Esophagus muscularis mucosa (tissue), 4 donors: ENCODE measurements at regions not wholly inside any gene's neighbourhood (a gene's known extent, or its start where the extent isn't known, plus 50 kb on each side); places are given as distances from the start of the nearest gene placed in this dataset.

ENCODE experiments used
- DNase-seq: peaks from one replicate; pipeline ENCODE4 v3.0.0-alpha.2; 2017; ENCODE audit errors: extremely low spot score
- H3K27ac ChIP-seq, 4 donors: fragments of 200-600 bp; sonication (generic); replicated peaks in 1 of 4; 1 replicate in 3 of 4; 2 replicates in 1 of 4; pipeline ENCODE4 v1.5.1; 2016 to 2019; ENCODE audit warnings: mild to moderate bottlenecking in 1 of 4
- H3K27me3 ChIP-seq, 4 donors: fragments of 200-600 bp; sonication (generic); one replicate each; pipeline versions ENCODE4 v1.5.1 to v1.6.0; 2016 to 2019
- H3K36me3 ChIP-seq, 4 donors: fragments of 200-600 bp; sonication (generic); one replicate each; pipeline ENCODE4 v1.5.1; 2016 to 2019
- H3K4me1 ChIP-seq, 4 donors: fragments of 200-600 bp; sonication (generic); one replicate each; pipeline ENCODE4 v1.5.1; 2016 to 2019
- H3K4me3 ChIP-seq, 4 donors: fragments of 200-600 bp; sonication (generic); 1 replicate in 2 of 4; 2 replicates in 2 of 4; pipeline ENCODE4 v1.5.1; 2016 to 2019; ENCODE audit warnings: mild to moderate bottlenecking in 4 of 4, moderate library complexity in 1 of 4
- H3K9me3 ChIP-seq, 4 donors: fragments of 200-600 bp; sonication (generic); 1 replicate in 3 of 4; 2 replicates in 1 of 4; pipeline ENCODE4 v1.5.1; 2016 to 2019
- CTCF ChIP-seq, 3 experiments: fragments of 200-600 bp in 2 of 3; fragments of 450-650 bp in 1 of 3; sonication (generic) in 2 of 3; IDR thresholded peaks; one replicate each; pipeline ENCODE4 v1.5.1; 2017 to 2019; ENCODE audit warnings: antibody characterized with exemption in 3 of 3, mild to moderate bottlenecking in 2 of 3, moderate library complexity in 1 of 3
- EP300 ChIP-seq: sonication (generic); formaldehyde crosslinking; IDR thresholded peaks from one replicate; pipeline ENCODE4 v1.6.1; 2017; ENCODE audit warnings: antibody characterized with exemption
- POLR2A ChIP-seq: fragments of 450-650 bp; IDR thresholded peaks from one replicate; pipeline ENCODE4 v1.6.1; 2017; ENCODE audit warnings: antibody characterized with exemption, moderate library complexity, mild to moderate bottlenecking, low read depth
- POLR2AphosphoS5 ChIP-seq, 2 donors: sonication (generic); formaldehyde crosslinking; IDR thresholded peaks; one replicate each; pipeline ENCODE4 v1.6.1; 2017; ENCODE audit warnings: antibody characterized with exemption in 2 of 2
- WGBS: methylation state at CpG from one replicate; pipeline ENCODE4 v1.1.5; 2018; 5-methylcytosine and 5-hydroxymethylcytosine counted together
- intact Hi-C: fragments of 100-400 bp; cut with DNase I; formaldehyde crosslinking; loops from one replicate; pipeline ENCODE4 v1.15.1; 2023

- TF ChIP-seq EP300 (no peak), CTCF (IDR thresholded peaks at IDR 0.05) (no peak), POLR2A (no peak), POLR2AphosphoS5 (IDR thresholded peaks at IDR 0.05) (no peak)
- no peak for DNase-seq
These were observed 172.7 kb downstream of the FAT3 start for GRCh38 chr11:92397221-92397755.

GRCh38 chr11:92399705-92400104 lies 175.1 kb downstream of the FAT3 start:
- Histone ChIP-seq H3K27ac (no peak overlapping the region), H3K4me1 (peaks cover 0 to 7% (median 5%) of the 10 kb centered on the region in 4 donors), H3K36me3 (no peaks in the 10 kb centered on the region), H3K27me3 (no peaks in the 10 kb centered on the region), H3K4me3 (no peak overlapping the region), H3K9me3 (peaks cover 0 to 8% (median 0%) of the 10 kb centered on the region in 4 donors)
- 64% methylated on average over 3 of the region's 3 CpGs for WGBS
- intact Hi-C loops: no loop called here
- no peak for TF ChIP-seq POLR2A
- no peak for TF ChIP-seq POLR2AphosphoS5 (IDR thresholded peaks at IDR 0.05)
- TF ChIP-seq EP300: no peak
- TF ChIP-seq CTCF (IDR thresholded peaks at IDR 0.05): no peak
- DNase-seq: no peak

More at GRCh38 chr11:92397221-92397755, 172.7 kb downstream of the FAT3 start:
- H3K27ac ChIP-seq: no peak overlapping the region
- peaks cover 0 to 7% (median 5%) of the 10 kb centered on the region in 4 donors for H3K4me1 ChIP-seq
- WGBS: 94% methylated on average over 9 of the region's 9 CpGs
- H3K4me3 ChIP-seq: no peak overlapping the region
- H3K9me3 ChIP-seq: no peaks in the 10 kb centered on the region
- no peaks in the 10 kb centered on the region for H3K27me3 ChIP-seq
- H3K36me3 ChIP-seq: no peaks in the 10 kb centered on the region
- intact Hi-C loops: no loop called here

- H3K9me3 ChIP-seq: peaks cover 0 to 8% (median 0%) of the 10 kb centered on the region in 4 donors
- intact Hi-C loops: no loop called here
- no peak for TF ChIP-seq POLR2A
- TF ChIP-seq EP300: no peak
- no peak for TF ChIP-seq CTCF (IDR thresholded peaks at IDR 0.05)
- no peak for TF ChIP-seq POLR2AphosphoS5 (IDR thresholded peaks at IDR 0.05)
- no peak overlapping the region for H3K4me3 ChIP-seq
- H3K36me3 ChIP-seq: no peaks in the 10 kb centered on the region
- H3K4me1 ChIP-seq: peaks cover 0 to 7% (median 5%) of the 10 kb centered on the region in 4 donors
- DNase-seq: no peak
- H3K27ac ChIP-seq: no peak overlapping the region
- H3K27me3 ChIP-seq: no peaks in the 10 kb centered on the region
These were observed 176.9 kb downstream of the FAT3 start for GRCh38 chr11:92401520-92401919.

GRCh38 chr11:92406472-92406871 lies 181.9 kb downstream of the FAT3 start:
- WGBS: 71% methylated on average over 2 of the region's 2 CpGs
- H3K27ac ChIP-seq: no peak overlapping the region
- intact Hi-C loops: no loop called here
- DNase-seq: no peak
- no peaks in the 10 kb centered on the region for H3K36me3 ChIP-seq
- H3K4me1 ChIP-seq: no peaks in the 10 kb centered on the region
- H3K9me3 ChIP-seq: peaks cover 0 to 8% (median 0%) of the 10 kb centered on the region in 4 donors
- H3K27me3 ChIP-seq: no peaks in the 10 kb centered on the region
- H3K4me3 ChIP-seq: no peak overlapping the region
- no peak for TF ChIP-seq POLR2AphosphoS5 (IDR thresholded peaks at IDR 0.05)
- no peak for TF ChIP-seq POLR2A
- no peak for TF ChIP-seq CTCF (IDR thresholded peaks at IDR 0.05)
- TF ChIP-seq EP300: no peak

GRCh38 chr11:92409355-92409754 lies 184.7 kb downstream of the FAT3 start:
- TF ChIP-seq EP300: no peak
- no peak for TF ChIP-seq CTCF (IDR thresholded peaks at IDR 0.05)
- no peak for TF ChIP-seq POLR2AphosphoS5 (IDR thresholded peaks at IDR 0.05)
- no peak for TF ChIP-seq POLR2A
- Histone ChIP-seq H3K9me3 (peaks cover 0 to 3% (median 0%) of the 10 kb centered on the region in 4 donors), H3K27ac (no peak overlapping the region), H3K36me3 (no peaks in the 10 kb centered on the region), H3K4me1 (peaks cover 0 to 5% (median 0%) of the 10 kb centered on the region in 4 donors), H3K27me3 (no peaks in the 10 kb centered on the region), H3K4me3 (no peak overlapping the region)
- intact Hi-C loops: no loop called here
- 83% methylated on average over 3 of the region's 3 CpGs for WGBS
- DNase-seq: no peak
